ENCODE measurements at regions not wholly inside any gene's neighbourhood (a gene's known extent, or its start where the extent isn't known, plus 50 kb on each side); places are given as distances from the start of the nearest gene placed in this dataset.

GRCh38 chr10:78177491-78178185, 144.0 kb downstream of the RPS24 start:
- TF ChIP-seq CTCF (IDR thresholded peaks at IDR 0.05): no peak
- no peak for TF ChIP-seq POLR2A (IDR thresholded peaks at IDR 0.05)
